GM11168 (cell line): ENCODE measurements at regions not wholly inside any gene's neighbourhood (a gene's known extent, or its start where the extent isn't known, plus 50 kb on each side); places are given as distances from the start of the nearest gene placed in this dataset.

Source experiments
- in situ Hi-C: fragments of 300-500 bp; cut with MboI; formaldehyde crosslinking; loops from one replicate; pipeline ENCODE4 v1.12.0; 2022; ENCODE audit warnings: low sequenced_read_pairs; ENCODE audit not compliant: unreplicated experiment

- in situ Hi-C loops, result no loop called here
Measured at GRCh38 chr3:106157411-106157810, 288.6 kb upstream of the CBLB start.

GRCh38 chr3:106160396-106160795, 291.6 kb upstream of the CBLB start:
- in situ Hi-C loops, result no loop called here

GRCh38 chr3:106161246-106161645, 292.4 kb upstream of the CBLB start:
- in situ Hi-C loops, result no loop called here

GRCh38 chr3:106167728-106168127, 298.9 kb upstream of the CBLB start:
- in situ Hi-C loops, result no loop called here

- in situ Hi-C loops, result no loop called here
Measured at GRCh38 chr3:106168962-106169750, 300.3 kb upstream of the CBLB start.

- in situ Hi-C loops, result loop anchor here (10.0 kb wide), 1 partner anchor 296 kb away; no protein-coding TSS in a partner anchor
Measured at GRCh38 chr3:106170636-106171035, 301.8 kb upstream of the CBLB start.

GRCh38 chr3:106172101-106172500, 303.3 kb upstream of the CBLB start:
- in situ Hi-C loops, result loop anchor here (10.0 kb wide), 1 partner anchor 297 kb away; no protein-coding TSS in a partner anchor

GRCh38 chr3:106172780-106173179, 304.0 kb upstream of the CBLB start:
- in situ Hi-C loops, result loop anchor here (10.0 kb wide), 1 partner anchor 298 kb away; no protein-coding TSS in a partner anchor

- in situ Hi-C loops, result loop anchor here (10.0 kb wide), 1 partner anchor 300 kb away; no protein-coding TSS in a partner anchor
Measured at GRCh38 chr3:106175276-106175675, 306.5 kb upstream of the CBLB start.

GRCh38 chr3:106176734-106177133, 307.9 kb upstream of the CBLB start:
- in situ Hi-C loops, result loop anchor here (10.0 kb wide), 1 partner anchor 302 kb away; no protein-coding TSS in a partner anchor

- in situ Hi-C loops, result no loop called here
Measured at GRCh38 chr3:106182950-106183511, 314.2 kb upstream of the CBLB start.

- in situ Hi-C loops, result no loop called here
Measured at GRCh38 chr3:106183762-106184391, 315.1 kb upstream of the CBLB start.

- in situ Hi-C loops, result no loop called here
Measured at GRCh38 chr3:106184540-106185457, 316.0 kb upstream of the CBLB start.

- in situ Hi-C loops, result no loop called here
Measured at GRCh38 chr3:106185949-106186348, 317.1 kb upstream of the CBLB start.

GRCh38 chr3:106190296-106190695, 321.5 kb upstream of the CBLB start:
- in situ Hi-C loops, result no loop called here

GRCh38 chr3:106191211-106191610, 322.4 kb upstream of the CBLB start:
- in situ Hi-C loops, result no loop called here

GRCh38 chr3:106191913-106192312, 323.1 kb upstream of the CBLB start:
- in situ Hi-C loops, result no loop called here

GRCh38 chr3:106193876-106194275, 325.1 kb upstream of the CBLB start:
- in situ Hi-C loops, result no loop called here

GRCh38 chr3:106194726-106195125, 325.9 kb upstream of the CBLB start:
- in situ Hi-C loops, result no loop called here

- in situ Hi-C loops, result no loop called here
Measured at GRCh38 chr3:106197532-106198194, 328.9 kb upstream of the CBLB start.
